Epithelial cell of esophagus (primary cell): ENCODE measurements at regions not wholly inside any gene's neighbourhood (a gene's known extent, or its start where the extent isn't known, plus 50 kb on each side); places are given as distances from the start of the nearest gene placed in this dataset.

ENCODE experiments used
- DNase-seq: peaks from one replicate; pipeline ENCODE4 v3.0.0; 2010; ENCODE audit warnings: low read depth
- H3K4me3 ChIP-seq: 2 replicates; pipeline ENCODE4 v1.5.1; 2011; ENCODE audit warnings: mild to moderate bottlenecking, low read length, control low read depth
- TF ChIP-seq, protein P1 (sequence below): IDR thresholded peaks from 2 replicates; pipeline ENCODE4 v1.5.1; 2011; ENCODE audit warnings: low read depth, mild to moderate bottlenecking, low read length, control low read depth, inconsistent platforms; ENCODE audit not compliant: insufficient read depth; ENCODE audit errors: missing control alignments

- no peak overlapping the region for H3K4me3 ChIP-seq
- DNase-seq = no peak
- TF ChIP-seq, protein P1, sequence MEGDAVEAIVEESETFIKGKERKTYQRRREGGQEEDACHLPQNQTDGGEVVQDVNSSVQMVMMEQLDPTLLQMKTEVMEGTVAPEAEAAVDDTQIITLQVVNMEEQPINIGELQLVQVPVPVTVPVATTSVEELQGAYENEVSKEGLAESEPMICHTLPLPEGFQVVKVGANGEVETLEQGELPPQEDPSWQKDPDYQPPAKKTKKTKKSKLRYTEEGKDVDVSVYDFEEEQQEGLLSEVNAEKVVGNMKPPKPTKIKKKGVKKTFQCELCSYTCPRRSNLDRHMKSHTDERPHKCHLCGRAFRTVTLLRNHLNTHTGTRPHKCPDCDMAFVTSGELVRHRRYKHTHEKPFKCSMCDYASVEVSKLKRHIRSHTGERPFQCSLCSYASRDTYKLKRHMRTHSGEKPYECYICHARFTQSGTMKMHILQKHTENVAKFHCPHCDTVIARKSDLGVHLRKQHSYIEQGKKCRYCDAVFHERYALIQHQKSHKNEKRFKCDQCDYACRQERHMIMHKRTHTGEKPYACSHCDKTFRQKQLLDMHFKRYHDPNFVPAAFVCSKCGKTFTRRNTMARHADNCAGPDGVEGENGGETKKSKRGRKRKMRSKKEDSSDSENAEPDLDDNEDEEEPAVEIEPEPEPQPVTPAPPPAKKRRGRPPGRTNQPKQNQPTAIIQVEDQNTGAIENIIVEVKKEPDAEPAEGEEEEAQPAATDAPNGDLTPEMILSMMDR = no peak
Measured at GRCh38 chr5:86841000-86841644, 223.4 kb downstream of the COX7C start.

GRCh38 chr5:86858442-86858841 lies 240.7 kb downstream of the COX7C start:
- DNase-seq = no peak
- TF ChIP-seq, protein P1 = no peak
- no peak overlapping the region for H3K4me3 ChIP-seq

- no peak overlapping the region for H3K4me3 ChIP-seq
- TF ChIP-seq, protein P1 = no peak
- DNase-seq = no peak
Measured at GRCh38 chr5:86861512-86861911, 243.8 kb downstream of the COX7C start.

DNA sequence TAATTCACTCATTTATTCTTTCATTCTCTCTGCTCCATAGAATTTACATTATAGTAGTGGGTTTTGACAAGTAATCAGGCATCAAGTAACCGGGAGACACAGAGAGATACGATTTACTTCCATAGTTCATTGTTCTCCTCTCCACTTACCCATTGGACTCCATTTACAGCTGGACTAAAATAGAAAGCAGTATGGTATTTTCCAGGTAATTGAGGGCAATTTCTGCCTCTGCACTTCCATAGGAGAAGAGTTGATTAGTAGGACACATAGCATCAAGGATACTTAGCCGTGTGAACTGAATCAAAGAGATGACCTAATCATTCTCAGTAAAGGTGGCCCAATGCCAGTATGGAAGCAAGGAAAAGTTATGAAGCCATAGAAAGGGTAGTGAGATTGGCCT lies 244.4 kb downstream of the COX7C start:
- no peak for DNase-seq
- H3K4me3 ChIP-seq = no peak overlapping the region
- TF ChIP-seq, protein P1 = no peak

DNA sequence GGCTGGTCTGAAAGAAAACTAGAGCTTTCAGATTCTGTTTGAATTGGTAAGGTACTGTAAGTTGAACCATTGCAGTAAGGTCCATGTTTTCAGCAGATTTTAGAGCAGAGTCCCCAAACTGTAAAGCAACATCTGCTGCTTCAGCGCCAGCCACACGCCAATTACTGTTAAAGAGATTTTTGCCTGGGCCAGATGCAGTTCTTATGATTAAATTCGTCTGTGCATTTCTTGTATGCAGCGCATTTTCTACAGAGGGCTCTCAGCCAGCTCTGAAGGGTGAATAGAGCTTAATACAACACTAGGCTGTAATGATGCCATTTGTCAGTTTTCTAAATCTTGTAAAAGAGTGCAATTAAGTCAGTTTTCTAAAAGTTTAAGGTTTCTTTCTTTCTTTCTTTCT lies 246.3 kb downstream of the COX7C start:
- H3K4me3 ChIP-seq = no peak overlapping the region
- DNase-seq = no peak
- TF ChIP-seq, protein P1 = no peak

DNA sequence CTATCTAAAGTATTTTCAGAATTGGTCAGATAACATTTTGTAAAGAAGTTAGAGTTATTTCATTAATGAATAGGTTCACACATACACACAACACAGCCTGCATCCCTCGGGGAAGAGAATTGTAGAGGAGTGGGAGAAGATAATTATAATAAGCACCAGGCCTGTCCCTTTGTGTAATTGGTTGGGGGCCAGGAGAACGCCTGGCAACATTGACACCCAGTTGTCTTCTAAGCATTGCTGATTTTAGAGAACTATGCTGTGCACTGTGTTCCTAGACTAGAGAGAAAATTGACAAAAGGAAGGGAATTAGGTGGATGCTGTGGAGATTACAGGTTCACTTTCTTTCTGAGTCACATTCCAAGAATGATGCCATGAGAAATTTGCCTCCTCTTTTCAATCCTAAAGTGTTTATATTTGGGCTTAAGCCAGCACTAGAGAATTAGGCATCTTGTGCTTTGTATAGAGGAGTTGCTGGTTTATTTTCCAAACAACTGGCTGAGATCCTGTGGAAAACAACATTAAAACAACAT lies 247.6 kb downstream of the COX7C start:
- no peak overlapping the region for H3K4me3 ChIP-seq
- no peak for DNase-seq
- TF ChIP-seq, protein P1 = no peak

- H3K4me3 ChIP-seq = no peak overlapping the region
- TF ChIP-seq, protein P1 = no peak
- DNase-seq = no peak
Measured at GRCh38 chr5:86866036-86866435, 248.3 kb downstream of the COX7C start.
